ENCODE measurements at regions not wholly inside any gene's neighbourhood (a gene's known extent, or its start where the extent isn't known, plus 50 kb on each side); places are given as distances from the start of the nearest gene placed in this dataset.

DNA sequence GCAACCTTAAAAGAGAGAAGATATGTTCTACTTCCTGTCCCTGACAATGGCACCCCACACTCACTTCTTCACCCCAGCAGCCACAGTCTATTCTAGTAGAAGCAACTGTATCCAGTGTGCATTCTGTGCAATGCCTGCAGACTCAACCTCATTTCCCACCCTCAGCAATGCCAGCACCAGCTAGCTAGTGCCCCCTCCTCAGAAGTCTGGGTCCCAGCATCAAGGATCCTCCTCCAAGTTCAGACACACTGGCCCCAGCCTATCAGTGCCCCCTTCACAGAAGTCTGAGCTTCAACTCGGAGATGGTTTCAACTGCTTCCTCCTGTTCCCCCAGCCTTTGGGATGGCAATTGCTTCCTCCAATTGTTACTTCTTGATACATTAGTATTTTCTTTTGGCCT, 268.3 kb downstream of the MEX3B start:
- no peak overlapping the region for H3K27ac ChIP-seq (ENCODE audit: low read depth)
- Mint-ChIP-seq H3K9me3 (no peaks in the 10 kb centered on the region), H3K27ac (no peak overlapping the region), H3K4me1 (no peaks in the 10 kb centered on the region), H3K27me3 (ENCODE audit: insufficient read depth, low read depth, poor library complexity) (no peaks in the 10 kb centered on the region), H3K4me3 (no peak overlapping the region), H3K36me3 (ENCODE audit: low read depth) (no peaks in the 10 kb centered on the region)
- TF ChIP-seq JUNB (IDR thresholded peaks at IDR 0.05; ENCODE audit: unreplicated experiment) (no peak), EZH2 (IDR thresholded peaks at IDR 0.05; ENCODE audit: low read depth, unreplicated experiment) (no peak), ZNF331 (CRISPR knock-in tag; IDR thresholded peaks at IDR 0.05; ENCODE audit: low read depth) (no peak), ZNF462 (CRISPR knock-in tag; IDR thresholded peaks at IDR 0.05) (no peak), NANOG (IDR thresholded peaks at IDR 0.05; ENCODE audit: borderline replicate concordance) (no peak), CREB1 (CRISPR knock-in tag; IDR thresholded peaks at IDR 0.05; ENCODE audit: low read depth) (no peak), ZNF114 (CRISPR knock-in tag; IDR thresholded peaks at IDR 0.05) (no peak), STAT1 (IDR thresholded peaks at IDR 0.05; ENCODE audit: unreplicated experiment) (no peak), POLR2AphosphoS5 (IDR thresholded peaks at IDR 0.05; ENCODE audit: low read depth) (no peak), EZH2phosphoT487 (IDR thresholded peaks at IDR 0.05; ENCODE audit: unreplicated experiment) (no peak), REST (IDR thresholded peaks at IDR 0.05; ENCODE audit: unreplicated experiment) (no peak)
- TF ChIP-seq, protein P1, sequence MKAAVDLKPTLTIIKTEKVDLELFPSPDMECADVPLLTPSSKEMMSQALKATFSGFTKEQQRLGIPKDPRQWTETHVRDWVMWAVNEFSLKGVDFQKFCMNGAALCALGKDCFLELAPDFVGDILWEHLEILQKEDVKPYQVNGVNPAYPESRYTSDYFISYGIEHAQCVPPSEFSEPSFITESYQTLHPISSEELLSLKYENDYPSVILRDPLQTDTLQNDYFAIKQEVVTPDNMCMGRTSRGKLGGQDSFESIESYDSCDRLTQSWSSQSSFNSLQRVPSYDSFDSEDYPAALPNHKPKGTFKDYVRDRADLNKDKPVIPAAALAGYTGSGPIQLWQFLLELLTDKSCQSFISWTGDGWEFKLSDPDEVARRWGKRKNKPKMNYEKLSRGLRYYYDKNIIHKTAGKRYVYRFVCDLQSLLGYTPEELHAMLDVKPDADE (IDR thresholded peaks at IDR 0.05), result no peak
- TF ChIP-seq, protein P2, sequence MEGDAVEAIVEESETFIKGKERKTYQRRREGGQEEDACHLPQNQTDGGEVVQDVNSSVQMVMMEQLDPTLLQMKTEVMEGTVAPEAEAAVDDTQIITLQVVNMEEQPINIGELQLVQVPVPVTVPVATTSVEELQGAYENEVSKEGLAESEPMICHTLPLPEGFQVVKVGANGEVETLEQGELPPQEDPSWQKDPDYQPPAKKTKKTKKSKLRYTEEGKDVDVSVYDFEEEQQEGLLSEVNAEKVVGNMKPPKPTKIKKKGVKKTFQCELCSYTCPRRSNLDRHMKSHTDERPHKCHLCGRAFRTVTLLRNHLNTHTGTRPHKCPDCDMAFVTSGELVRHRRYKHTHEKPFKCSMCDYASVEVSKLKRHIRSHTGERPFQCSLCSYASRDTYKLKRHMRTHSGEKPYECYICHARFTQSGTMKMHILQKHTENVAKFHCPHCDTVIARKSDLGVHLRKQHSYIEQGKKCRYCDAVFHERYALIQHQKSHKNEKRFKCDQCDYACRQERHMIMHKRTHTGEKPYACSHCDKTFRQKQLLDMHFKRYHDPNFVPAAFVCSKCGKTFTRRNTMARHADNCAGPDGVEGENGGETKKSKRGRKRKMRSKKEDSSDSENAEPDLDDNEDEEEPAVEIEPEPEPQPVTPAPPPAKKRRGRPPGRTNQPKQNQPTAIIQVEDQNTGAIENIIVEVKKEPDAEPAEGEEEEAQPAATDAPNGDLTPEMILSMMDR (conservative IDR thresholded peaks at IDR 0.05; ENCODE audit: low read depth in 2 of 2), result no peak
- H3K36me3 ChIP-seq (ENCODE audit: insufficient read depth), result no peaks in the 10 kb centered on the region
- no peaks in the 10 kb centered on the region for H3F3A ChIP-seq (replicated peaks; ENCODE audit: low read depth)
- H3K4me3 ChIP-seq, result no peak overlapping the region
- no peak overlapping the region for H3K4me2 ChIP-seq
- peaks cover 3% of the 10 kb centered on the region; the same call in 1 of the 2 replicates for H4K20me1 ChIP-seq (replicated peaks; ENCODE audit: insufficient read depth)
- peaks cover 6% of the 10 kb centered on the region; the same call in 1 of the 2 replicates for H3K79me2 ChIP-seq (replicated peaks; ENCODE audit: insufficient read depth)
- H3K27me3 ChIP-seq (ENCODE audit: insufficient read depth), result no peaks in the 10 kb centered on the region
- ATAC-seq, result no peak
- H3K9me2 ChIP-seq (ENCODE audit: insufficient read depth), result 0 out of 2 replicates have a peak, but pooled peaks cover 6% of the 10 kb centered on the region
- H3K4me1 ChIP-seq (ENCODE audit: insufficient read depth), result no peaks in the 10 kb centered on the region
- no peak overlapping the region for H2AFZ ChIP-seq
- no peak for DNase-seq (ENCODE audit: low spot score)

Data from GM23338 (cell line).